ENCODE measurements at regions not wholly inside any gene's neighbourhood (a gene's known extent, or its start where the extent isn't known, plus 50 kb on each side); places are given as distances from the start of the nearest gene placed in this dataset.
A peak's percentile ranks its signal among the peaks of the same experiment; 100 is the strongest.

- POLR2A ChIA-PET, result interaction anchor here (0.6 kb wide), 1 partner anchor 184 kb away, joined by 5 read pairs; no protein-coding TSS in a partner anchor
- Mint-ChIP-seq H3K4me1 (peaks cover 29% of the 10 kb centered on the region), H3K36me3 (no peaks in the 10 kb centered on the region), H3K27ac (no peak overlapping the region), H3K27me3 (ENCODE audit: low read depth) (peaks cover 98% of the 10 kb centered on the region), H3K4me3 (no peak overlapping the region), H3K9me3 (no peaks in the 10 kb centered on the region)
- CTCF ChIA-PET, result interaction anchor here (1.1 to 1.6 kb wide), 3 partner anchors 142 to 314 kb away, joined by 3 read pairs; no protein-coding TSS in a partner anchor
- TF ChIP-seq NR1H2 (CRISPR knock-in tag; IDR thresholded peaks at IDR 0.05) (no peak), ZNF396 (CRISPR knock-in tag; IDR thresholded peaks at IDR 0.05; ENCODE audit: borderline replicate concordance) (no peak), JUN (CRISPR knock-in tag; IDR thresholded peaks at IDR 0.05) (no peak), ZBTB21 (CRISPR knock-in tag; IDR thresholded peaks at IDR 0.05; ENCODE audit: borderline replicate concordance) (no peak), SOX15 (CRISPR knock-in tag; IDR thresholded peaks at IDR 0.05) (no peak)
- DNase-seq (ENCODE audit: low spot score) (no peak), ATAC-seq (no peak)
Observed at GRCh38 chr9:38227656-38228055, 158.6 kb upstream of the SHB start.

GRCh38 chr9:38227061-38227540 is 158.1 kb upstream of the SHB start:
- ChIA-PET CTCF (interaction anchor here (0.5 to 1.6 kb wide), 7 partner anchors 138 to 453 kb away, joined by 3 to 8 read pairs (median 3); no protein-coding TSS in a partner anchor), POLR2A (interaction anchor here (0.6 to 1.2 kb wide), 2 partner anchors 13 to 183 kb away, joined by 5 to 6 read pairs; no protein-coding TSS in a partner anchor)
- Mint-ChIP-seq H3K27me3 (ENCODE audit: low read depth) (peaks cover 98% of the 10 kb centered on the region), H3K4me1 (peaks cover 29% of the 10 kb centered on the region), H3K36me3 (no peaks in the 10 kb centered on the region), H3K4me3 (peak overlapping the region; percentile 56), H3K27ac (no peak overlapping the region), H3K9me3 (no peaks in the 10 kb centered on the region)
- peak; percentile 68 for DNase-seq (ENCODE audit: low spot score)
- ATAC-seq, result peak; percentile 86
- TF ChIP-seq HMGXB4 (CRISPR knock-in tag; IDR thresholded peaks at IDR 0.05) (no peak), ZSCAN18 (CRISPR knock-in tag; IDR thresholded peaks at IDR 0.05) (no peak), IRF1 (CRISPR knock-in tag; IDR thresholded peaks at IDR 0.05) (no peak), RORB (CRISPR knock-in tag; IDR thresholded peaks at IDR 0.05) (no peak), ESRRA (CRISPR knock-in tag; IDR thresholded peaks at IDR 0.05; ENCODE audit: borderline replicate concordance) (no peak), ZNF281 (CRISPR knock-in tag; IDR thresholded peaks at IDR 0.05) (0 out of 2 replicates have a peak, but pooled peaks have one; percentile 23), FOXP4 (CRISPR knock-in tag; IDR thresholded peaks at IDR 0.05) (no peak), USF2 (CRISPR knock-in tag; IDR thresholded peaks at IDR 0.05) (no peak), SMAD3 (CRISPR knock-in tag; IDR thresholded peaks at IDR 0.05; ENCODE audit: borderline replicate concordance) (no peak), AFF4 (CRISPR knock-in tag; IDR thresholded peaks at IDR 0.05; ENCODE audit: borderline replicate concordance) (no peak), MXD4 (CRISPR knock-in tag; IDR thresholded peaks at IDR 0.05; ENCODE audit: borderline replicate concordance) (no peak), ZNF263 (CRISPR knock-in tag; IDR thresholded peaks at IDR 0.05; ENCODE audit: low read depth) (0 out of 2 replicates have a peak, but pooled peaks have one; percentile 23)

Data from WTC11 (cell line).